ENCODE measurements at regions not wholly inside any gene's neighbourhood (a gene's known extent, or its start where the extent isn't known, plus 50 kb on each side); places are given as distances from the start of the nearest gene placed in this dataset.
"Not testable (repeated sequence)": the region's sequence is repeated elsewhere in the genome, so short reads cannot be mapped to it uniquely, and the experiment has no call there.

DNA sequence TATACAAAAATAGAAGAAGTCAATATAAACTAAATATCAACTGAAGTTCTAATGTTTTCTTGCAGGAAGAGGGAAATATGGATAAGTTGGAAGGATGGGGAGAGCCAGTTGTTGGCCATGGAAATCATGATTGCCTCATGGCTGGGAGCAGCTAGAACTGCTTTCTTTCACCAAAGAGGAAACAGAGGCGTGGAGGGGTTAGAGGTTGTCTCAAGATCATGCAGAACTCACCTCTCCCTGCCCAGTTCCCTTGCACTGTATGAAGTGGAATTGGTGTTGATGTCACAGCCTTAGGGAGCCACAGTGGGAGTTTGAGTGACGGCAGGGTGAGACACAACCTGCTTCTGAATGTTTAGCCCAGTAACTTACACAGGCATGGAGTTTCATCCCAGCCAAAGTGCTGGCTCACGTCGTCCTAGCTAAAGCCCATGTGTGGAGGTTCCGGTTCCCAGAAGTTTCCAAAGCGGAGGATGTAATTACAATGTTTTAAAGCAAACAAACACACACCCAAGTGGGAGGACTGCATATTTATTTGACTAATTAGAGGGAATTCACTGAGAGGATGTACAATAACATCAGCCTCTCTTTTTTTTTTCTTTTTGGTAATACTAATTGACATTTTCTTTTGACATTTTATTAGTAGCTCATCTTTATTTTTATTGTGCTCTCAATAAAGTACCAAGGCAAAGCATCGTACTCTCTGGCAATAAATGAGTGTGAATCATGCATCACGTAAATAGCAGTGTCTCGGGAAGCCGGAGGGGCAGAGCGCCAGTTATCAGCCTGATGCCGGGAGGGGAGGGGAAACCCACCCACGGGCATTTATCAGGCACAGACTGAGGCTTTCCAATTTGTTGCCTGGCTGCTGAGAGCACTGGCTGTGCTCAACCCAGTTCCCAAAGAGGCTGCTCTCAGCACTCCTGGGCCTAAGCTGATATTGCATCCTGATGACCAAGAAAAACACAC, 118.7 kb upstream of the CDH5 start:
- DNase-seq (ENCODE audit: low spot score): peak; percentile 48
- no peak for FAIRE-seq

DNA sequence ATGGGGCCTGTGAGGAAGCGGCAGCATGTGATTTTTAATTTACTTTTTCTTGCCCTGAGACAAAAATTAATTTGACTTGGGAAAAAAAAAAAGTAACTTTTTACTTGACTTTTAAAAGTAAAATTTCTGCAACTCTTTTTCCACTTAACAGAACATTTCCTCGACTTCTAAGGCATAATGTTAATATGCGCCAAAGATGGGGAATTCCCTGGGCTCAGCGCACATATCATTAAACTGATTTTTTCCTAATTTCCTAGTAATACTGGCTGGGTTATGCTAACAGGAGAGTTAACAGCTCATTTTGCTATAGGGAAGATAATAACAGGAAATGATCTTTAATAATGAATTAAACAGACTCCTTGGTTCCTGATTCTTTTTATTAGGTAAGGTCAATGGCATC, 120.6 kb upstream of the CDH5 start:
- FAIRE-seq (no peak), DNase-seq (ENCODE audit: low spot score) (no peak)

DNA sequence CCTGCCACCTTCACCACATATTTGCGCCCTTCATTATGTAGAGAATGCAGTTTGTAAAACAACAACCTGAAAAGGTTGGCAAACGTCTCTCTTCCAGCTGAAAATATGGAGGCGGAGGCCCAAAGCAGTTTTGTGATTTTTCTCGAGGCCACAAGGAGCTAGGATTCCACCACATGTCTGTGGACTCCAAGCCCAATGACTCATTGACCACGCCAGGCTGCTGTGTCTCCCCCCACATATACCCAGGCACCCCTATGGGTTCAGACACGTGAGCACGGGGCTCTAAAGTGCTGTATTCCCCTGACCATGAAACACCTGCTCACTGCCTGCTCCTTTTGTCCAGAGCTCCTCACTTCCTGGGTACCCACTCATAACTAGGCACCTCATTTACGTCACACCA, 121.4 kb upstream of the CDH5 start:
- peak; percentile 31 for DNase-seq (ENCODE audit: low spot score)
- no peak for FAIRE-seq

DNA sequence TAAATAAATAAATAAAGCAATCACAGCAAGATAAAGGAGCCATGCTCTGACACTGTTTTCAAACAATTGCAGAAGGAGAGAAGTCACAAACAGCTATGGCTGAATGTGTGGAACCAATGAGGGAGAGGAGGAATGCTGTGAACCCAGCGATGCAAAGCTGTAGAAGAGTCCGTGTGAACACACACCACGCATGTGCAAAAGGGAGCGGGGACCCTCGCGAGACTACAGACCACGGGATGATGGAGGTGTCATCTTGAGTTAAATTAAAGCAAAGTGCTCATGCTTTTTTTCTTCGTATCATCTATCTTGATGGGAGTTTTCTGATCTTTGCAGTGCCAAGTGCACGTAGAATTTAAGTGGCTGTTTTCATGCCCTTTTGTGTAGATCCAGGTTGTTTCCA, 123.8 kb upstream of the CDH5 start:
- no peak for DNase-seq (ENCODE audit: low spot score)
- no peak for FAIRE-seq

DNA sequence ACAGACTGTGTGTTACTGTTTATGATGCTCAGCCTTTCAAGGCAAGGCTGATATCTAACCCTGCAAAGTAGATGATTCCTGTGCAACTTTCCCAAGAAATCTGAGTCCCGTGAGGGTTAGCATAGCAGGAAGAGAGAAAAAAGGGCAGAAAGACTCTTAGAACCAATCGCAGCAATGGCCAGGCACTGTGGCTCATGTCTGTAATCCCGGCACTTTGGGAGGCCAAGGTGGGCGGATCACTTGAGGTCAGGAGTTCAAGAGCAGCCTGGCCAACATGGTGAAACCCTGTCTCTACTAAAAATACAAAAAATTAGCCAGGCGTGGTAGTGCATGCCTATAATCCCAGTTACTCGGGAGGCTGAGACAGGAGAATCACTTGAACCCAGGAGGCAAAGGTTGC, 124.3 kb upstream of the CDH5 start:
- DNase-seq (ENCODE audit: low spot score); FAIRE-seq: not testable (repeated sequence)

DNA sequence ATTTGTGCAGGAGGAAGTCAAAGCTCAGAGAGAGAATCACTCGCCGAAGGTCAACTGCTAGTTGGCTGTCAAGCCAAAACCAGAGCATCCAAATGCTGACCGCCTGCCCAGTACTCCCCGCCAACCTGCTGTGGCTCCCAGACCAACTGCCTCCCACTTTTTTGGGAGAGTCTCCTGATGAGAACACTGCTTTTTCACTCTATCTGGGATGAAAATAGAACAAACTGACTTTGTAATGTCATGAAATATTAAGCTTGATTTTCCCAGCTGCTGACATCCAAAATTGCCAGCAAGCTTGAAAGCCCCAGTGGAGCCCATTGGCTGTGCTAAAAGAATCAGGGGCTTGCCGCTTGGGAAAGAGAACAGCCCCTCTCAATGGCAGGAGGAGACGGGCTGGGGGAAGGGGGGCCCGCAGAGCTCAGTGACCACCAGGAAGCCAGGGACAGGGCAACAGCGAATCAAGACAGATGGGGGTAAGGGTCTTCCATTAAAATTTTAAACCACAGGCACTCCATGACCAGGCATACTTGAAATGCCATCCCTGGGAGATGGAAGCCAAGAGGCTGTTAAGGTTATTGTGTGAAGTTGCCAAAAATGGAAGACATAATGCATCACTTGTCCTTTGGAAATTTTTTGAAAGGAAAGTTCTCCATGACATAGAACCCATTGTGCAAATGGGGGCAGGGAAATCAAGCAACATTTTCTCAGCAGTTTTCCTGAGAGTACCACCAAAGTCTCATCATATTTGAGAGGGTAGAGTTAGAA, 125.7 kb upstream of the CDH5 start:
- FAIRE-seq (no peak), DNase-seq (ENCODE audit: low spot score) (no peak)

DNA sequence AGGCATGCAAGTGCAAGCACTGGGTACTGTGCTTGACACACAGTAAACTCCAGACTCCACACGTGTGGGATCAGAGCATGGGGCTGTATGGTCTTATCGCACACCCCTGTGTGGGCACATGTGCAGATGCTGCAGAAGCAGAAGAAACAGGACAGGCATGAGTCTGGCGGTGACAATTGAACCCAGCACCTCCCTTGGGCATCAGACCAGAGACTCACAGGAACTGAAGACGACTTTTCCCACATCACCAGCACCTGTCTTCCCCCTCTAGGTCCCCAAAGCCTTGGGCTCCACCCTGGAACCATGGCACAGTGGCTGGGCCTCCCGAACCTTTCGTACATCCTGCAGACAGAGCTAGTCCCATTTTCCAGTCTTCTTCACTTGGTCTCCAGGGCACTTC, 126.4 kb upstream of the CDH5 start:
- FAIRE-seq (no peak), DNase-seq (ENCODE audit: low spot score) (no peak)

DNA sequence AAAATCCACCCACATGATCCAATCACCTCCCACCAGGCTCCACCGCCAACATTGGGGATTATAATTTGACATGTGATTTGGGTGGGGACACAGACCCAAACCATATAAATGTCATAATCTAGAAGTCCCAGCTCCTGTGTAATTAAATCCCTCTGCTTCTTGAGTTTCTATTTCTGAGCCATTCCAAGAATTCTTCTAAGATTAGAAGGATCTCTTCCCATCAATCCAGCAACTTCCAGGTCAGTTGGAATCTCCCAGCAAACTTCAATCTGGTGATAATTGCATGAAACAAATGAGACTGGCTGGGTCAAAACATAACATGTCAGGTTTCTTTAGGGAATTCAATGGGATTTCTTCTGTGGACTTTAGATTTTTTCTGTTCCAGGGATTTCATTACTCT, 127.8 kb upstream of the CDH5 start:
- no peak for FAIRE-seq
- no peak for DNase-seq (ENCODE audit: low spot score)

DNA sequence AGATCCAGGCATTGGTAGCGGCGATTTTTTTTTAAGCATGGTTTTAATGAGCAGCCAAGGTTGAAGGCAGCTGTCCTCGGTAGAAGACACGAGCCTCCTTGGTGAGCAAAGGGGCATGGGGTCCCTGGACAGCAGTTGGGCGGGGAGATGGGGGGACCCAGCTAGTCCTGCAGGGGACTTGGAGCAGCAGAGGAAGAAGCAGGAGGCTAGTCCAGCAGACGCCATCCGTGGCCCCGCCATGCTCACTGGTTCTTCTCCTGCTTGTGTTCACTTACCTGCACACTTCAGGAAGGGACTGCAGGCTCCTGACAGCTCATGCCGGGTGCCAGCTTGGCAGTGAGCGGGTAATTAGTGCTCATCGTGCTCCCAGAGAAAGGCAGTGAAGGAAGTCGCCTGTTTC, 130.2 kb upstream of the CDH5 start:
- no peak for FAIRE-seq
- DNase-seq (ENCODE audit: low spot score): no peak

DNA sequence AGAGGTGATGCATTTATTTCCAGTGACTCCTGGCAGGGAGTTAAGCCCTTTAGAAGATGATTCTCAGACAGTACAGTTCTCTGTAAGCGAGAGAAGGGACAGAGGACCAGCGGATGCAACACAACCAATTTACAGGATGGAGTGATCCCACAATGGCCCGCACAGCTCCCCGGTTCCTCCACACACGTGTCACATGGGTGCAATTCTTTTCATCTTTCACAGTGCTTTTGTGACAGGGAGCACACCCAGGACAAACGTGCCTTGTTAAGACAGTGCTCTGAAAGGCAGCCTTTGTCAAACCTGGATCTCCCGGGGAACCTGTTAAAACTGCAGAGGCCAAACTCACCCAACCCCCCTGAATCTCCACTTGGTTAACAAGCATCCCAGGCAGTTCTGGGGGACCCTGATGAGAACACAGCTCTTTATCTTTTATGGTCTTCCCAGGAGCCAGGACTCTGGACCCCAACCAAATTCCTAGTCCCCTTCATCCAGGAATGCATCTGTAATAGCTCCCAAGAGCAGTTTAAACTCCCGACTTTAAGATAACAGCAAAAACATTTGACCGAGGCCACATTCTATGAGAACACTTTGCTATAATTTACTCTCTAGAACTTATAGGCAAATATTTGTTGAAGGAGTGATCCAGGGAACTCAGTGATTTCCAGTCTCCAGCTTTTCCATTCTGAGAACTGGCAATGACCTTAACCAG, 134.9 kb upstream of the CDH5 start:
- DNase-seq (ENCODE audit: low spot score): no peak

DNA sequence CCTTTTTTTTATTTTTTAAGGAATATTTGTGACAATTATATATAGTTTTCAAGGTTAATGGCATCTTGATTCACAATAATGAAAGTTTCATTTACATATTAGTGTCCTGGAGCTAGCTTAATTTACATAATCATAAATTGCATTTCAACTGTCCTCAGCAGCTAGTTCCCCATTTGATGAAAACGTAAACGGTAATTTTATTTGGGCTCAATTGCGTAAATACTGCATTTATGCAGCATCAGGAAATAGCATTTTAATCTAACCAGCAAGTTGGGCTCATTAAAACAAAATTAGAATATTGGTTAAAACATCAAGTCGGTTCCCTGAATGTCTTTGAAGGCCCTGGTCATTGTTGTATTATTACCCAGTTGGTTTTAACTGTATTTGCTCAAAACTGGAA, 136.8 kb upstream of the CDH5 start:
- DNase-seq (ENCODE audit: low spot score): no peak
- FAIRE-seq: no peak

More for the DNA sequence above, 134.9 kb upstream of the CDH5 start:
- no peak for FAIRE-seq

DNA sequence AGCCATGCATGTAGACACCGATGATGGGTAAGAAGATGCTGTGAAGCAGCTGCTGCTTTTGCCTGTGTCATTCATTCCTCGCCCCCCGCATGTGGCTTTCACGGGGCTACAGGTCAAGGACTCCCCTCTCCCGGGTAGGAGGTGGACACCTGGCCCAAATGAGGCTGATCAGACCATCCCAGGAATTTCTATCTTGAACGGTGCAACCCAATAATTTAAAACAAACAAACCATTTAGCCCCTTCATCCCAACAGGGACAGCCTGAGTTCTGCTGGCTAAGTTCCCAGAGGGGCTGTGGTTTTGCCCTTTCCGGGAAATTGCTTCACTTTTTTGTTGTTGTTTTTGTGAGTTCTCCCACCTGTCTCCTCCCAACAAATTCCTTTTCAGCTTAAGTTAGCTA, 137.7 kb upstream of the CDH5 start:
- peak; percentile 61 for DNase-seq (ENCODE audit: low spot score)
- no peak for FAIRE-seq

DNA sequence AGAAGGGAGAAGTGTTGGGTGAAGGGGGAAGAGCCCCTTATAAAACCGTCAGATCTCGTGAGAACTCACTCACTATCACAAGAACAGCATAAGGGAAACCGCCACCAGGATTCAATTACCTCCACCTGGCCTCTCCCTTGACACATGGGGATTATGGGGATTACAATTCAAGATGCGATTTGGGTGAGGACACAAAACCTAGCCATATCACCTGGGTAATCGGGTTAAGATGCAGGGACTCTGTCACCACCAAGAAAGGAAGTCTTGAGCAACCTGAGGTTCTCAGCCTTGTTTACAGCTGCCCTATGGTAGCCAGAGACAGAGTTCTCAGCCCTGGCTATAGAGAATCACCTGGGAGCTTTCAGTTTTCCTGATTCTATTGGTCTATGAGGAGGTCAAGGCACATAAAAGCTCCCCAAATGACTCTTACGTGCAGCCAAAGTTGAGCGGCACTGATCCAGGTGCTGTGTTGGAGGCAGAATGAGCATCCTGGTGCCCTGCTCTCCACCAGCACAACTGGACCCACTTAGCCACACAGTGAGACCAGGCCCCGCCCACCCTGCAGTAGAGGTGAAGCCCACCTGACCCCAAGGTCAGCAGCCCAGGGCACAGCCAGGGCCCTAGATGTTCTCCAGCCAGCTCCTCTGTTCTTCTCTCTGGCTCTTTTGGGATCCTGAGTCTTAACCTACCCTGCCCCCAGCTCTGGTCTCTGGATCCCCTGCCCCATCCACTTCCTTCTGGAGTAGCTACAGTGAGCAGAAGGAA, 138.5 kb upstream of the CDH5 start:
- FAIRE-seq (no peak), DNase-seq (ENCODE audit: low spot score) (no peak)

DNA sequence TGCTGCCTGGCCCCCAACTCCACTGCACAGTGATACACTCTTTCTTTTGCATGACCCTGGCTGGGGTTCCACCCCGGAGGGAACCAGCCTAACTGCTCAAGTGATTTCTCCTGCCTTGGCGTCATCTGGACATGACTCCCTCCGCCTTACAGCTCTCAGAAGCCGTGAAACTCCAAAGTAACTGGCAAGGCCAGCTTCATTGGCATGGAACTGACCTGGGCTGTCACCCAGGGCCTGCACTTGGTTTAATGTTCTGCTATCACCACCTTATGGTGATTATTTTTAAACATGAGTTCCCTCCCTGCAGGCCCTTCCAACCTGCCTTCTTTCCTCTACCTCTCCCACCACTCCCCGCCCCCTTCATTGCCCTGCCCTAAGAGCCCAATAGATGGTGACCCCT, 139.7 kb upstream of the CDH5 start:
- DNase-seq (ENCODE audit: low spot score) (no peak), FAIRE-seq (no peak)

DNA sequence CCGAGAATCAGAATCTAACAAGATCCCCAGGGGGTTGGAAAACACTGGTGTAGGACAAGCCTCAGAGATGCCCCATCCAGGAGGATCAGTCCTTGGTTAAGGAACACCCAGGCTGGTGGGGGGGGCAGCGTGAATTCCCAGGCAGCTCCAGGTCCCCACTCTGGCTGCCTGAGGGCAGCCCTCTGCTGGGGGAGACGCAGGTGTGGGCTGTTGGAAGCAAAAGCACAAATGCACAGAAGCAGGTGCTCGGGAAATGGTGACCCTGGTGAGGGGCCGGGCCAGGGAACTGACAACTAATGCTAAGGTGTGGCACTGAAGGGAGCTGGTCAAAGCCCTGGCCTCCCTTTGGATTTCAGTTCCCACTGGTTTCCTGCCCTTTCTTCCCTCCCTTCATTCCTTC, 140.8 kb upstream of the CDH5 start:
- DNase-seq (ENCODE audit: low spot score): no peak
- FAIRE-seq: no peak

DNA sequence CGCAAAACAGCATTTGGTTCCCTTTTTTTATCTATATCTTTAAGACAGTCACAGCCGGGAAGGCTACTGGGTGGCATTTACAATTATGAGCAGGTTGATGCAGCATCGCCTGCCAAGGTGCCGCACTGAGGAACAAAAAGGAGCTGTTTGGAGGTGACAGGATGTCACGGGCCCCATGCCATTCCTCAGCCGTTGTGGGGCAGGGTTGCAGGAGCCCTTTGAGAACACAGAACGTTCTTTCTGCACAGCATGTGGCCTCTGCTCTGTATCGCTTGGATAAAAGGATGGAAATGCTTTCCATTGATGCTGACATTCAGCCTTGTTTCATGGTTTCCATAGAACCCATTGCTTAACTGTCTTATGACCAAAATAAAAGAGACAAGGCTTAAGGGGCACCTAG, 141.9 kb upstream of the CDH5 start:
- no peak for DNase-seq (ENCODE audit: low spot score)
- no peak for FAIRE-seq

DNA sequence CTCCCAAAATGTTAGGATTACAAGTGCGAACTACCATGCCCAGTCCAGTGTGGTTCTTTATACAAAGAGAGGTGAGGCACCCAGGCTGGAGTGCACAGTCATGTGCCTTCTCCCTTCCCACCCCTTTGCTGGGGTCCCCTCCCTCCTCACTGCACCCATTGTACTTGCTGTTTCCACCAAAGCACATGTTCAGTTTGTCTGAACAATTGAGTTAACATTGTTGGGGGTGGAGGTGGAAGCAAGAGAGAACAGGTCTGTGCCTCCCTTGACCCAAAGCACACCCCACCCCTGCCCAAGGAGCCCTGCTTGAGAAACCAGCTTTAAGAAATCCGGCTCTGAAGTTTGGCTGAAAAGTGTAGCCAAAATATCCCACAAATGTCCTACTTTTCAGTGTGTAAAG, 142.3 kb upstream of the CDH5 start:
- FAIRE-seq (no peak), DNase-seq (ENCODE audit: low spot score) (no peak)

DNA sequence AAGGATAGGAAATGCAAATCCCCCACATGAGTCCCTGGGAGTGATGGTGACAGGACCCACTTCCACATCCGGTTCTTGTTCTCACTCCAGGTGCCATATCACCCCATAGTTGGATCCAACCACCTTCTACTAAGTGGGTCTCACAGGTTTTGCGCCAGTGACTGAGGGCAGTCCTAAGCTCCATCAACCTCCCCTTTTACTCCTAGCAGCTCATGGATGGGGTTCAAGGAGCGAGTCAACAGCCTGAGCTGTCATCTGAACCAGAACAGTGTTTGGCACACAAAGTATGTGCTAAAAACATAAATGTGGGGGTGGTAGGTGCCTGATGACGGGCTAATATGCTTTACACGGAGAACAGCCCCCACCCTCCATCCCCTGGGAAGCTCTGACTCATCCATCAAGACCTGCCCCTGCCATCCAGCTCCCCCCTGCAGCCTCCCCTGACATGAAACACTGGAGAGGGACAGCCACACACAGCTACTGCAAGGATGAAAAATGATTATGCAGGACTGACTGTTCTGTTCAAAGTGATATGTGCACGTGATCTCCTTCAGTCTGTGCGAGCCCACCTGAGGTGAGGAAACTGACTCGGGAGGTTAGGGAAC, 143.2 kb upstream of the CDH5 start:
- DNase-seq (ENCODE audit: low spot score) (peak; percentile 72), FAIRE-seq (no peak)

DNA sequence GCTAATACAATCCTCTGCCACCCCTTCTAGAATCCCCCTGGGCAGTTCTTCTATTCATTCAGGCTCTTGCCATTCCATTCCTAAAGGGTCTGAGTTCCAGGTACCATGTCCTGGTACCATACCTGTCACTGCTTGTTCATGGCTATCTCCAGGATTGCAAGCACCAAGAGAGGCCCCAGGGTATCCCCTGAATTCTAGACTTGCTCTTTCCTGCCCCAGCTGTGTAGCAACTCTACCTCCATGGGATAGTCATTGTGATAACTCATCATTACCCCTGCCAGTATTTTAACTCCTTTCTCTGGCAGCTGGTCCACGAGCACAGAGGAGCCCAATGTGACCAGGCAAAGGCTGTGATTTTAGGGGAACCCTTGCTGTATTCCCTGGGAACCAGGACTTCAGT, 143.7 kb upstream of the CDH5 start:
- FAIRE-seq (no peak), DNase-seq (ENCODE audit: low spot score) (no peak)

DNA sequence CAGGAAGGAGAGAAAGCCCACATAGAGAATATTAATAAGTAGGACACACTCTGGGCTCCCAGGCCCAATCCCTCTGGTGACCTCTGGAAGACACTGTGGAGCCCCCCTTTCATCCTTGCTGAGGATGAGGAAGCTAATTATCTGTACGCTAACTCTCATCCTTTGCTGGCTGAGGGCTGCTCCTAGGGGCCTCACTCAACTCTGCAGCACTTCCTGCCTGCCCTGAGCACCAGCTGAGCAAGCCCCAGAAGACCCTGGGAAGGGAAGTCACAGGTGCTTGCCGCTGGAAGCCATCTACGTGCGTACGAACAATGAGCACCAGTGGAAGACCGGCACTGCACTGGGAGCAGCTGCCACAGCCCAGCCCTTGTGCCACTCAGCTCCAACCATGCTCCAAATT, 145.8 kb upstream of the CDH5 start:
- no peak for DNase-seq (ENCODE audit: low spot score)
- no peak for FAIRE-seq

DNA sequence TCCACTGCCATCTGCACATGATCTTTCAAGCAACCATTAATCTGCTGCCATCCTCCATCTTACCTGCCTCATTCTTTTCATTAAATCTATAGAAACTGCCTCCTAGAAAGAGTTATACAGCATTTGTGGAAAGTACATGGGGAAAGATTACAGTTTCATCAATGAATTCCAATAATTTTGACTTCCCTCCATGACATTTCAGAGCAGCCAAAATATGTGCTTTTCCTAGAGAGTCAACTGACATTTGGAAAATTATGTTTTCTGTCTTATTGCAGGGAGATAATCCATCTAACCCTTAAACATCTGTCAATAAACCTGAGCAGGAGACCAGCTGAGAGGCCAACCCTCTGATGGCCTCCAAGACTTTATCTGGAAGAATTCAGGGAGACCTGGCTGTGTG, 147.0 kb upstream of the CDH5 start:
- FAIRE-seq (no peak), DNase-seq (ENCODE audit: low spot score) (no peak)

Measured in urothelium cell line (cell line).